ENCODE measurements at regions not wholly inside any gene's neighbourhood (a gene's known extent, or its start where the extent isn't known, plus 50 kb on each side); places are given as distances from the start of the nearest gene placed in this dataset.

DNA sequence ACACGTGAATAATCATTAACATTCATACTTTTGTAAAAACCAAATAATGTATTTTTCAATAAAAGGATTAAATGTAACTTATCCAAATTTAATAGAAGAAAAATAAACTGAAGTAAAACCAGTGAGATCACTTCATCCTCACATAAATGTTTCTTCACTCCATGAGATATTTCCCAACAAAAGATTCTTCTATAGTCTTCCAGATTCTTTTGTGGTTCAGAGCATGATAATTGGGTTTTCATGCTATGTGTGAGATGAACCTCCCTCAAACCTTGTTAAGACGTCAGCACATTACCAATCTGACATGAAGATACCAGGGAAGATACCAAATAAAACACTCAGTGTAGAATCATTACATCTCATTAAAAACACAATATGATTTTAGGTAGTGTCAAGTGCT lies 62.9 kb upstream of the OXGR1 start:
- FAIRE-seq (no peak), DNase-seq (ENCODE audit: insufficient read length, low spot score) (no peak)

GRCh38 chr13:97058391-97058790 lies 64.1 kb upstream of the OXGR1 start:
- no peak for TF ChIP-seq POLR2A (IDR thresholded peaks at IDR 0.05; ENCODE audit: low read depth, low read length)
- FAIRE-seq: no peak
- DNase-seq (ENCODE audit: insufficient read length, low spot score): no peak

More for the DNA sequence above, 62.9 kb upstream of the OXGR1 start:
- TF ChIP-seq POLR2A (IDR thresholded peaks at IDR 0.05; ENCODE audit: low read depth, low read length): no peak

GRCh38 chr13:97058926-97059325 lies 64.7 kb upstream of the OXGR1 start:
- FAIRE-seq: no peak
- DNase-seq (ENCODE audit: insufficient read length, low spot score): no peak
- TF ChIP-seq POLR2A (IDR thresholded peaks at IDR 0.05; ENCODE audit: low read depth, low read length): no peak

- FAIRE-seq: peak; percentile 15
- no peak for TF ChIP-seq POLR2A (IDR thresholded peaks at IDR 0.05; ENCODE audit: low read depth, low read length)
- DNase-seq (ENCODE audit: insufficient read length, low spot score): no peak
Measured at GRCh38 chr13:97067017-97067895, 73.0 kb upstream of the OXGR1 start.

- DNase-seq (ENCODE audit: insufficient read length, low spot score) (no peak), FAIRE-seq (no peak)
- TF ChIP-seq POLR2A (IDR thresholded peaks at IDR 0.05; ENCODE audit: low read depth, low read length): no peak
Measured at GRCh38 chr13:97068151-97068550, 73.9 kb upstream of the OXGR1 start.

DNA sequence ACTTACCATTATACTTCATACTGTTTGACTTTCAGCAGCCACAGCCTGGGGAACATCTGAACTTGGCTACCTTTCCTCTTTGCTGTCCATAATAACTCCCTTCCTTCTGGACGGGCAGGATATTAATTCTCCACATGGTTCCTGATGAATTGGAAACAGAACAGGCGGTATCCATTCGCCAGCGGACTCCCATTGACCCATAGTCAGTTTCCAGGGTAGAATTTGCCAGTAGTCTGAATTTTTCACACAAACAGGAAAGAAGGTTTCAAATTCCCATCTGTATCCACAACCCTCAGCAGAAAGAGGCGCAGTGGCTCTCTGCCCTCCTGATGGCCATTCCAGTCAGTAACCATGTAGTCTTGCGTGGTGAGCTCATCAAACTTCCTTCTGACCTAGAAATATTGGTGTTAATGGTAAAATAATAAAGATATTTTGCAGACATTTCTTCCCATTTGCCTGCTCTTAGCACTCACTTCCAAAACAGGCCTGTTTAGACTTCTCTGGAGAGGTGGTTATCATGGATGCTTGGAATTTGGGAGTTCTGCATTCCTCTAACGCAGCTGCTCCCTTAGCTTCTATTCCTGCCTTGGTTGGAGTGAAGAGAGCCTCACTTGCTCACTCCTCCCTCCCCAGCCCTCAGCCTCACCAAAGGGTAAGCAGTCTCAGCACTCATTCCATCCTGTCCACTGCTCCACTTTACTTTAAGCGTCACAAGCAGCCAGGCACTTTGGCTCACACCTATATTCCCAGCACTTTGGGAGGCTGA lies 75.0 kb upstream of the OXGR1 start:
- DNase-seq (ENCODE audit: insufficient read length, low spot score): no peak
- FAIRE-seq: no peak
- no peak for TF ChIP-seq POLR2A (IDR thresholded peaks at IDR 0.05; ENCODE audit: low read depth, low read length)

DNA sequence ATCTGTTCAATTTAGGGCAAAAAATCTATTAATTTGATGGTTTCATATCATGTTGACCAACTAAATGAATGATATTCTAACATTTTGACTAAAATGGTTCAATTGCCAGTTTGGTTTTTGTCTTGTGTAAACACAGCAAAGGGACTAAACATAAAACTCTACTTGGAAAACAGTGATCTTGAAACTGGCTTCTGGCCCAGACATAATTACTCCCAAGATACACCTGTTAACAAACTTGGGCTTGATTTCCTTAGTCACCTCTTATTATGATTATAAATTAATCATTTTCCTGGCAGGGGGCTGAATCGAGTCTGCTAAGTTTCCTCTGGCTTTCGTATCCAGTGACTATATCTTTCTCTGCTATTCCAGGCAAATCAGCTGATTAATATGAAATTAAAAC lies 78.0 kb upstream of the OXGR1 start:
- TF ChIP-seq POLR2A (IDR thresholded peaks at IDR 0.05; ENCODE audit: low read depth, low read length): no peak
- FAIRE-seq (no peak), DNase-seq (ENCODE audit: insufficient read length, low spot score) (no peak)

DNA sequence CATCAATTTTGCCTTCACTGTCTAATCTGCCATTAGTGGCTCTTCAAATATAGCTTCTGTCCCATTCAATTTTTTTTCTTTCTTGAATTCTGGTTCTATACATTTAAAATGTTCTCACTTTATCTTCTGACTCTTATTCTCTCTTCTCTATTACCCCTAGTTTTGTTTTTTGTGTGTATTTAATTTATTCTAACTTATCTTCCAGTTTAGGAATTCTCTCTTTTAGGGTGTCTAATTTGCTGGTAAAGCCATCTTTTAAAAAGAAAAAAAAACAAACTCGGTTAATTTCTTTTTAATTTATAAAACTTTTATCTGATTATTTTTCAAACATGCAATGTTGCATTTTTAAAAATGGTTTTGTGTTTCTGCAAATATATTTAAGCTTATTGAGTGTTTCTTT lies 80.3 kb upstream of the OXGR1 start:
- DNase-seq (ENCODE audit: insufficient read length, low spot score): no peak
- no peak for FAIRE-seq
- TF ChIP-seq POLR2A (IDR thresholded peaks at IDR 0.05; ENCODE audit: low read depth, low read length): no peak

GRCh38 chr13:97076898-97077297 lies 82.6 kb upstream of the OXGR1 start:
- no peak for TF ChIP-seq POLR2A (IDR thresholded peaks at IDR 0.05; ENCODE audit: low read depth, low read length)
- DNase-seq (ENCODE audit: insufficient read length, low spot score) (no peak), FAIRE-seq (no peak)

DNA sequence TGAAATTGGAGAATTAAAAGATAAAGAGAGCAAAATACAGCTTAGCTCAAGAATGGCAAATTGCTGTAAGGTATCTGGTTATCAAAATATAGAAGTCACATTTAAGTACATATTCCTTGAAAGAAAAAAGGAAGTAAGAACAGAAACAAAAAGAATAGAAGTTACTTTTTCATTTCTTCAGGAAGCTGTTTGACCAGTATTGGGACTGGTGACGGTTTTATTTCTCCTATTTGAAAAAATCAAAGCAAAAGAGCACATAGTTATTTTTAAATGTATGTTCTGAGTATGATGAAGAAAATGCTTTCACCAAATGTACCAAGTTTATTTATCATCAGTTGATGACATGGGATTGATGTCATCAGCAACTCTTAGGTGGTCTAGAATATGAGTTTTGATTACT lies 83.1 kb upstream of the OXGR1 start:
- FAIRE-seq: no peak
- no peak for TF ChIP-seq POLR2A (IDR thresholded peaks at IDR 0.05; ENCODE audit: low read depth, low read length)
- no peak for DNase-seq (ENCODE audit: insufficient read length, low spot score)

DNA sequence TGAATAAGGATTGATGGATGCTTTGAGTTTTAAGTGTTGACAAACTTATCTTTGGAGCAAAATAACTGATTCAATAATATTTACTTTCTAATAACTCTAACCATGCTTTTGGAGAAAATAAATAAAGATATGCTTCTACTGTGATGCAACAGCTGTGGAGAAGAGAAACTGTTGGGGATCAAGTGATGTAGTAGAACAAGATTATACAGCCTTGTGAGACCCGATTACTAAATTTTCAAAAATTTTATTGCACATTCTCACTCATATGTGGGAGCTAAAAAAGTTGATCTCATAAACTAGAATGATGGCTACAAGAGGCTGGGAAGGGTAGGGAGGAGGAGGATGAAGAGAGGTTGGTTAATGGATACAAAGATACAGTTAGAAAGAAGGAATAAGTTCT lies 85.5 kb upstream of the OXGR1 start:
- FAIRE-seq (no peak), DNase-seq (ENCODE audit: insufficient read length, low spot score) (no peak)
- TF ChIP-seq POLR2A (IDR thresholded peaks at IDR 0.05; ENCODE audit: low read depth, low read length): no peak

- no peak for TF ChIP-seq POLR2A (IDR thresholded peaks at IDR 0.05; ENCODE audit: low read depth, low read length)
- DNase-seq (ENCODE audit: insufficient read length, low spot score) (no peak), FAIRE-seq (no peak)
Measured at GRCh38 chr13:97082461-97083207, 88.4 kb upstream of the OXGR1 start.

DNA sequence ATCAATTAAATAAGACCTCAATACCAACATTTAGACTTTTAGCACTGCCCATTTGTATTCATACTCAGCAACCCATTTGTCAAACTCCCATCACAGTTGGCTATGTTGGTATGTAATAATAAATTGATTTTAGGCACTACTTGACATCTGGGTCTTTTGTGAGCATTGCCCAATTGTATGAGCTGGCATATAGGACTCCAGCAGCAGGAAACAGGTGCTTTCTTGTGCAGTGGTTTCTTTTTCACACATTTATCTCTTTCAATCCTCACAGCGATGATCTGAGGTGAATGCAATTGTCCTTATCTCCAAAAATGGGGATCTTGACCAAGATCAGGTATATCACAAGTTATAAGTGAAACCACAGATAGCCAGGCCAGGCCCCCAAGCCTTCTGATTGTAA lies 96.9 kb upstream of the OXGR1 start:
- FAIRE-seq: no peak

DNA sequence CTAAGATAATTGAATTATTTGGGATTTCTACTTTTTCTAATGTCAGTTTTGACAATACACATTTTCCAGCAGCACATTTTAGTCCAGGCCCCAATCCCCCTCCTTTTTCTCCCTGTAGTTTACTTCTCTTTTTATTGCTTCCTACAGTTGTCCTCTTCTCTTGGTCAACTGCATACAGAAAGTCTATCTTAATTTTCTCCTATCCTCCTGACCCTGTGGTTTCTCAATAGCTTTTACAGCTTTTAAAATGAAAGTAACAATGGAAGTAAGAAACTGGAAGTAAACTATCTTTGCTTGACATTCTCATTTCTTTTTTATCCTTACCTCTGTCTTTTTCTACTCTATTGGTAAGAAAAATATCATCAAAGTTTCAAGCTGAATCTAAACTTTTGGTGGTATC lies 106.5 kb upstream of the OXGR1 start:
- FAIRE-seq: no peak
- no peak for TF ChIP-seq POLR2A (IDR thresholded peaks at IDR 0.05; ENCODE audit: low read depth, low read length)
- DNase-seq (ENCODE audit: insufficient read length, low spot score): no peak

More for the DNA sequence above, 96.9 kb upstream of the OXGR1 start:
- no peak for TF ChIP-seq POLR2A (IDR thresholded peaks at IDR 0.05; ENCODE audit: low read depth, low read length)
- no peak for DNase-seq (ENCODE audit: insufficient read length, low spot score)

All from H54 (cell line).